ENCODE measurements at regions not wholly inside any gene's neighbourhood (a gene's known extent, or its start where the extent isn't known, plus 50 kb on each side); places are given as distances from the start of the nearest gene placed in this dataset.
"Not testable (repeated sequence)": the region's sequence is repeated elsewhere in the genome, so short reads cannot be mapped to it uniquely, and the experiment has no call there.

GRCh38 chr16:15307184-15307583 lies 70.9 kb downstream of the NPIPA5 start:
- not testable (repeated sequence) for DNase-seq (ENCODE audit: low spot score)

DNA sequence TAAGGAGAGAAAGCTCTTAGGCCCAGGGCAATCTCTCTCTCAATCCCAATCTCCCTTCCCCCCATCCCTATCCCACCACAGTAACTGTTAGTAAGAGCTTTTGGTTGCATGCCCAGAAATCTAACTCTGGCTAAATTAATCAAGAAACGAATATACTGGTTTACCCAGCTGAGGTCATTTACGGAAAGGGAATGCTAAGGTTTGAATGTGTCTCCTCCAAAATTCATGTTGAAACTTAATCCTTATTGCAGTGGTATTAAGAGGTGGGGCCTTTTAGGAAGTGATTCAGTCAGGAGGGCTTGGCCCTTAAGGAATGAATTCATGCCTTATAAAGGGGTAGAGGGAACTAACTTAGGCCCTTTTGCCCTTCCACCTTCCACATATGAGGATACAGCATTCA lies 72.2 kb downstream of the NPIPA5 start:
- DNase-seq (ENCODE audit: low spot score) = peak; percentile 0

DNA sequence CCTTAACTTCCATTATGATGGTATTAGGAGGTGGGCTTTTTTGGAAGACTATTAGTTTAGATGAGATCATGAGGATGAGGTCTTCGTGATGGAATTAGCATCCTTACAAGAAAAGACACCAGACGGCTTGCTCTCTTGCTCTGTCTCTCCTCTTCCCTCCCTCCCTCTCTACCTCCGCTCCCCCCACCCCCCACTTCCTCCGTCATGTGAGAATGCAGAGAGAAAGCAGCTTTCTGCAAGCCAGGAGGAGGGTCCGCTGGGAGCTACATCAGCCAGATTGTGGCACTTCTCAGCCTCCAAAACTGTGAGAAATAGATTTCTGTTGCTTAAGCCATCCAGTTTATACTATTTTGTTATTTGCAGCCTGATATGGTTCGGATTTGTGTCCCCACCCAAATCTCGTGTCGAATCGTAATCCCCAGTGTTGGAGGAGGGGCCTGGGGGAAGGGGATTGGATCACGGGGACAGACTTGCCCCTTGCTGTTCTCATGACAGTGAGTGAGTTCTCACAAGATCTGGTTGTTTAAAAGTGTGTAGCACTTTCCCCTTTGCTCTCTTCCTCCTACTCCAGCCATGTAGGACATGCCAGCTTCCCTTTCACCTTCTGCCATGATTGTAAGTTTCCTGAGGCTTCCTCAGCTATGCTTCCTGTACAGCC lies 74.3 kb downstream of the NPIPA5 start:
- DNase-seq (ENCODE audit: low spot score) = not testable (repeated sequence)

- not testable (repeated sequence) for DNase-seq (ENCODE audit: low spot score)
Observed at GRCh38 chr16:15297104-15297503, 81.0 kb downstream of the NPIPA5 start.

- DNase-seq (ENCODE audit: low spot score) = not testable (repeated sequence)
Observed at GRCh38 chr16:15274796-15275195, 103.3 kb downstream of the NPIPA5 start.

DNA sequence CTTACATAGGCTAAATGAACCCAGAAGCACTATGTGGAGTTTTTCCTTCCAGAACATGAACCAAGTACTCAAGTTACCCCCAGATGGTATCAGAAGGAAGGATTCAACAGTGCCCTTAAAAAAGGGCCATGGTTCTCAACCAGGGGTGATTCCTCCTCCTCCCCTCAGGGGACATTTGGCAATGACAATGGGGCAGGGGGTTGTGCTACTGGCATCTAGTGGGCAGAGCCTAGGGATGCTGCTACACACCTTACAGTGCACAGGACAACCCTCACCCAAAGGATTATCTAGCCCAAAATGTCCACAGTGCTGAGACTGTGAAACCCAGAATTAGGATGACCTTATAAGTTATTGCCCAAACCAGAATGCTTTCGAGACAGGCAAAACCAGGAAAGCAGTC lies 104.1 kb downstream of the NPIPA5 start:
- not testable (repeated sequence) for DNase-seq (ENCODE audit: low spot score)

DNA sequence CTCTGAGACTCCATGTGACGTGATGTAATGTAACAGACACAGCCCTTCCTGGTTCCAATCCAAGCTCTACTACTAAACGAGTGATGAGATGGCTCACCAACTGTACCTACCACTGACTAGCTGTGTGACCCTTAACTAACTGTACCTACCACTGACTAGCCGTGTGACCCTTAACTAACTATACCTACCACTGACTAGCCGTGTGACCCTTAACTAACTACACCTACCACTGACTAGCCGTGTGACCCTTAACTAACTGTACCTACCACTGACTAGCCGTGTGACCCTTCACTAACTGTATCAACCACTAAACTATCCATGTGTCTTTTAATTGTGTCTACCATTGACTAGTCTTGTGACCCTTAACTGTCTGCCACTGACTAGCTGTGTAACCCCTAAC lies 111.2 kb downstream of the NPIPA5 start:
- not testable (repeated sequence) for DNase-seq (ENCODE audit: low spot score)

DNA sequence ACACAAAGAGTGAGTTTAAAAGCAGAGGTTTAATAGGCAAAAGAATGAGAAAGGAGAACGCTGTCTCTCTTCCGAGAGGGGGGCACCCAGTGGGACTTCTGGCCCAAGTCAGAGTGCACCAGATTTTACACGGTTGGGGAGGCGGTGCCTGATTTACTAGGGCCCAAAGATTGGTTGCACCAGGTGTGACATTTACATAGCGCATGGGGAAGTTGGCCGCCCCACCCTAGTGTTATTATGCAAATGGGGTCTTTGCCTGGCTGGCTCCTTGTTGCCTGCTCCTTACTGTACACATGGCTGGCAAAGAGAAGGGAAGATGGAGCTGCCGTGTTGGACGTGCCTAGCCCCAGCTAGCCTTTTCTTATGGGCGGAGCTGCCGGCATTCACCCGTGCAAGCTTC lies 115.9 kb downstream of the NPIPA5 start:
- DNase-seq (ENCODE audit: low spot score) = not testable (repeated sequence)

DNA sequence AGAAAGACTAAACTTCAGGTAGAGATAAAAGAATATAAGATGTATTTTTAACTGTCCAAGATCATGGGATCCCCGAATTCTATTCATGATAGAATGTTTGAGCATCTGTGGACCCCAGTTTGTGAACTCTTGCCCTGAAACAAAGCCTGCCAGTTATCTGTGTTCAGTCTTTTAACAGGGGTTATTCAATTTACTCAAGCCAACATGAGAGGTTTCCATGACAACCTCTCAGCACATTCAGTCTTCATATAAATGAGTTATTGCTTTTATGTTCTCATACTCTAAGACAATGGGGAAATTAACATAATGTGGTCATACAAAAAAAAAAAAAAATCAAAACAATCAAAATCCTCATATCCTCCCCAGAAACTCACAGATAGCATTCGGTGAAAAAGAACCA lies 130.1 kb downstream of the NPIPA5 start:
- not testable (repeated sequence) for DNase-seq (ENCODE audit: low spot score)

GRCh38 chr16:15236674-15237323 lies 141.3 kb downstream of the NPIPA5 start:
- not testable (repeated sequence) for DNase-seq (ENCODE audit: low spot score)

DNA sequence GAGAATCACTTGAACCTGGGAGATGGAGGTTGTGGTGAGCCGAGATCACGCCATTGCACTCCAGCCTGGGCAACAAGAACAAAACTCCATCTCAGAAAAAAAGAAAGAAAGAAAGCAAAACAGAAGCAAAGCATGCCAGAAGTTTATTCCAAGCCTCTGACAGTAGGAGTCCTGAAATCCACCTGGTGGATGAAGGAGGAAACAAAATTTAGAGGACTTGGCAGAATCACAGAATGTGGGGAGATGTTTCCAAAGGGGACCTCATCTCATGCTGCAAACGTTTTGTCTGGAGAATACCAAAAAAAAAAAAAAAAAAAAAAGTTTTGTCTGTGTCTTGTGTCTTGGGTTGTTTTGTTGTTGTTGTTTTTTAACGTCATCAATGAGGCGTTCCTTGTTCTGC lies 141.1 kb upstream of the RRN3 start:
- DNase-seq (ENCODE audit: low spot score) = not testable (repeated sequence)

- not testable (repeated sequence) for DNase-seq (ENCODE audit: low spot score)
Observed at GRCh38 chr16:15234702-15235101, 140.6 kb upstream of the RRN3 start.

- not testable (repeated sequence) for DNase-seq (ENCODE audit: low spot score)
Observed at GRCh38 chr16:15230432-15230831, 136.4 kb upstream of the RRN3 start.

GRCh38 chr16:15229661-15230060 lies 135.6 kb upstream of the RRN3 start:
- not testable (repeated sequence) for DNase-seq (ENCODE audit: low spot score)

DNA sequence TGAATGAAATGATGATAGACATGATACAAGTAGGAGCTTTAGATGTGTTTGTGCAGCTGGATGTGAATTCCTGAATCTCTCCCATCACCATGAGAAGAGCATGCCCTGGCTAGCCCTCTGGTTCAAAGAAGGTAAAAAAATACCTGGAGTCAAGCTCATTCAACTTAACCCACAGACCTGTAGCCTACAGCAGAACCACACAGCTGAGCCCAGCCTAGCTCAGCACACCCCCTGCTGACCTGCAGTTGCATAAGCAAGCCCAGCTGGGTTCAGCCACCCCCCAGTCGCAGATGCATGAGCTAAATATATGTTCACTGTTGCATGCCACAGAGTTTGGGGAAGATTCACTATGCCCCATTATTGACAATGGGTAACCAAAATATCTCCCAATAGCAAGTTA lies 130.6 kb upstream of the RRN3 start:
- not testable (repeated sequence) for DNase-seq (ENCODE audit: low spot score)

DNA sequence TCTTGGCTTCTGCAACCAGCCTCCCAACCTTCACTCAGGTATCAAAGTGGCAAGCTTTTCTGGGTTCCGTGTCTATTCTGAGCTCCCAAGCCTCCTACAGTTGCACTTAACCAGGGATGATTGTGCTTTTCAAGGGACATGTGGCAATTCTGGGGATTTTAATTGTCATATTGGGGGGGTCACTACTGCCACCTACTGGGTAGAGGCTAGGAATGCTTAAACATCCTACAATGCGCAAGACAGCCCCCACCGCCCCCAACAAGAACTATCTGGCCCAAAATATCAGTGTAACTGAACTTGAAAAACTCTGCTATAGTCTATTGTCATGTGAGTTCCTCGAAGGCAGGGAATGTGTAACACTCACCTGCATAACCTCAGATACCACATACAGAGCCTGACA lies 129.3 kb upstream of the RRN3 start:
- not testable (repeated sequence) for DNase-seq (ENCODE audit: low spot score)

- not testable (repeated sequence) for DNase-seq (ENCODE audit: low spot score)
Observed at GRCh38 chr16:15219679-15220615, 125.9 kb upstream of the RRN3 start.

- DNase-seq (ENCODE audit: low spot score) = not testable (repeated sequence)
Observed at GRCh38 chr16:15218856-15219500, 124.9 kb upstream of the RRN3 start.

GRCh38 chr16:15207202-15207981 lies 113.3 kb upstream of the RRN3 start:
- DNase-seq (ENCODE audit: low spot score) = not testable (repeated sequence)

GRCh38 chr16:15206439-15206838 lies 112.4 kb upstream of the RRN3 start:
- DNase-seq (ENCODE audit: low spot score) = not testable (repeated sequence)

DNA sequence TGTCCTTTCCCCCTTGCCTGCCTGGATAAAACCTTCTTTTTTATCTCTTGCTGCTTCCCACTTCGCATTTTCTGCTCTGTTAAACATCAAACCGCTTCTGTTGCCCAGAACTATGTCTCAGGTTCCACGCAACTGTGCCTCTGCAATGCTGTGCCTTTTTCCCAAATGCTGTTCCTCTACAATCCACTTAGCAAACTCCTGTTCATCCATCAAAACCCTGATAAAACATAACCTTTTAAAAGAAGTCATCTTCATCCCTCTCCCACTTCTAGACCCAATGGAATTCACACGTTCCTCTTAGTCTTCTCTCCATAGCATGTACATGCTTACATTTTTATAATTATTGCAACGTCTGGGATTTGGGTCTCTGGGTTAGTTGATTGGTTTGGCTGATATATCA lies 111.9 kb upstream of the RRN3 start:
- not testable (repeated sequence) for DNase-seq (ENCODE audit: low spot score)
